Sigmoid colon (tissue), 6 donors: ENCODE measurements at regions not wholly inside any gene's neighbourhood (a gene's known extent, or its start where the extent isn't known, plus 50 kb on each side); places are given as distances from the start of the nearest gene placed in this dataset.
A peak's percentile ranks its signal among the peaks of the same experiment; 100 is the strongest.

Source experiments
- DNase-seq: peaks from one replicate; pipeline ENCODE4 v3.0.0-alpha.2; 2019
- H3K27ac ChIP-seq, 4 donors: fragments of 200-600 bp; sonication (generic); one replicate each; pipeline ENCODE4 v1.5.1; 2016 to 2019; ENCODE audit warnings: mild to moderate bottlenecking in 1 of 4
- H3K27me3 ChIP-seq, 3 donors: fragments of 200-600 bp; sonication (generic); one replicate each; pipeline ENCODE4 v1.5.1; 2019; ENCODE audit warnings: mild to moderate bottlenecking in 1 of 3
- H3K36me3 ChIP-seq, 4 donors: fragments of 200-600 bp; sonication (generic); one replicate each; pipeline ENCODE4 v1.5.1; 2016 to 2019
- H3K4me1 ChIP-seq, 4 donors: fragments of 200-600 bp; sonication (generic); one replicate each; pipeline ENCODE4 v1.5.1; 2017 to 2019
- H3K4me3 ChIP-seq, 4 donors: fragments of 200-600 bp; sonication (generic); one replicate each; pipeline ENCODE4 v1.5.1; 2017 to 2019; ENCODE audit warnings: mild to moderate bottlenecking in 2 of 4, moderate library complexity in 1 of 4
- H3K9me3 ChIP-seq, 4 donors: fragments of 200-600 bp in 3 of 4; sonication (generic) in 3 of 4; one replicate each; pipeline versions ENCODE4 v1.5.1 to v1.6.1; 2013 to 2019
- CTCF ChIP-seq, 4 experiments: fragments of 450-650 bp in 3 of 4; fragments of 200-600 bp in 1 of 4; IDR thresholded peaks; one replicate each; pipeline ENCODE4 v1.5.1; 2016 to 2019; ENCODE audit warnings: antibody characterized with exemption in 4 of 4, mild to moderate bottlenecking in 3 of 4, moderate library complexity in 2 of 4
- EP300 ChIP-seq, 4 donors: sonication (generic); formaldehyde crosslinking; IDR thresholded peaks; one replicate each; pipeline ENCODE4 v1.6.1; 2017; ENCODE audit warnings: antibody characterized with exemption in 4 of 4
- POLR2A ChIP-seq, 2 donors: fragments of 450-650 bp; IDR thresholded peaks; one replicate each; pipeline ENCODE4 v1.6.1; 2016; ENCODE audit warnings: antibody characterized with exemption in 2 of 2, mild to moderate bottlenecking in 2 of 2, moderate library complexity in 2 of 2
- POLR2AphosphoS5 ChIP-seq, 4 donors: sonication (generic); formaldehyde crosslinking; IDR thresholded peaks; one replicate each; pipeline ENCODE4 v1.6.1; 2017; ENCODE audit warnings: antibody characterized with exemption in 4 of 4
- WGBS, 2 donors: extraction: QIAGEN DNeasy Blood & Tissue Kit; methylation state at CpG; one replicate each; pipeline ENCODE4 v1.1.7; 2013; 5-methylcytosine and 5-hydroxymethylcytosine counted together
- intact Hi-C: fragments of 100-400 bp; cut with DNase I; formaldehyde crosslinking; loops from one replicate; pipeline ENCODE4 v1.15.1; 2023
- donor health status: healthy with polysubstance abuse.
- donor health status: healthy.

- no peaks in the 10 kb centered on the region for H3K9me3 ChIP-seq
- WGBS, 2 donors = 34 to 62% methylated on average over 5 of the region's 5 CpGs
- intact Hi-C loops = loop anchor here (5.0 to 10.0 kb wide), 5 partner anchors 134 to 1261 kb away; no protein-coding TSS in a partner anchor
- DNase-seq = no peak
- TF ChIP-seq CTCF (IDR thresholded peaks at IDR 0.05) (peak; percentile 40 to 71 (median 50)), EP300 (IDR thresholded peaks at IDR 0.05) (no peak)
- H3K36me3 ChIP-seq = no peaks in the 10 kb centered on the region
- H3K27me3 ChIP-seq = no peaks in the 10 kb centered on the region
- no peak overlapping the region for H3K4me3 ChIP-seq
- H3K27ac ChIP-seq = peak overlapping the region in 1 of 4 donors; percentile 20
- H3K4me1 ChIP-seq = peaks cover 0 to 52% (median 25%) of the 10 kb centered on the region in 4 donors
Measured at GRCh38 chr3:148075771-148076716, 621.7 kb upstream of the AGTR1 start.

- no peak for TF ChIP-seq EP300 (IDR thresholded peaks at IDR 0.05)
- peak in 2 of 4 experiments; percentile 31 to 37 for TF ChIP-seq CTCF (IDR thresholded peaks at IDR 0.05)
- TF ChIP-seq POLR2A (IDR thresholded peaks at IDR 0.05) = no peak
- no peak for TF ChIP-seq POLR2AphosphoS5 (IDR thresholded peaks at IDR 0.05)
- no peak for DNase-seq
- WGBS, 2 donors = 5 to 23% methylated on average over 1 of the region's 1 CpG
- H3K36me3 ChIP-seq = no peaks in the 10 kb centered on the region
- no peaks in the 10 kb centered on the region for H3K9me3 ChIP-seq
- H3K27me3 ChIP-seq = no peaks in the 10 kb centered on the region
- peak overlapping the region in 2 of 4 donors; percentile 17 to 64 for H3K27ac ChIP-seq
- intact Hi-C loops = loop anchor here (5.0 to 10.0 kb wide), 5 partner anchors 135 to 1263 kb away; no protein-coding TSS in a partner anchor
- H3K4me3 ChIP-seq = no peak overlapping the region
- H3K4me1 ChIP-seq = peaks cover 0 to 52% (median 25%) of the 10 kb centered on the region in 4 donors
Measured at GRCh38 chr3:148077318-148077923, 620.3 kb upstream of the AGTR1 start.

GRCh38 chr3:148077965-148078364 lies 619.7 kb upstream of the AGTR1 start:
- no peak overlapping the region for H3K4me3 ChIP-seq
- intact Hi-C loops = loop anchor here (5.0 to 10.0 kb wide), 5 partner anchors 136 to 1263 kb away; no protein-coding TSS in a partner anchor
- peak overlapping the region in 2 of 4 donors; percentile 17 to 64 for H3K27ac ChIP-seq
- H3K36me3 ChIP-seq = no peaks in the 10 kb centered on the region
- WGBS, 2 donors = 65 to 72% methylated on average over 2 of the region's 2 CpGs
- H3K4me1 ChIP-seq = peaks cover 0 to 52% (median 25%) of the 10 kb centered on the region in 4 donors
- TF ChIP-seq POLR2AphosphoS5 (IDR thresholded peaks at IDR 0.05) = no peak
- TF ChIP-seq POLR2A (IDR thresholded peaks at IDR 0.05) = no peak
- no peak for TF ChIP-seq EP300 (IDR thresholded peaks at IDR 0.05)
- no peak for TF ChIP-seq CTCF (IDR thresholded peaks at IDR 0.05)
- H3K9me3 ChIP-seq = no peaks in the 10 kb centered on the region
- H3K27me3 ChIP-seq = no peaks in the 10 kb centered on the region
- no peak for DNase-seq

GRCh38 chr3:148078658-148079057 lies 619.0 kb upstream of the AGTR1 start:
- TF ChIP-seq POLR2A (IDR thresholded peaks at IDR 0.05) (no peak), EP300 (IDR thresholded peaks at IDR 0.05) (no peak), CTCF (IDR thresholded peaks at IDR 0.05) (no peak), POLR2AphosphoS5 (IDR thresholded peaks at IDR 0.05) (no peak)
- no peaks in the 10 kb centered on the region for H3K27me3 ChIP-seq
- no peaks in the 10 kb centered on the region for H3K9me3 ChIP-seq
- H3K27ac ChIP-seq = peak overlapping the region in 3 of 4 donors; percentile 30 to 64 (median 35)
- H3K4me1 ChIP-seq = peaks cover 0 to 50% (median 22%) of the 10 kb centered on the region in 4 donors
- no peak for DNase-seq
- H3K4me3 ChIP-seq = no peak overlapping the region
- intact Hi-C loops = loop anchor here (5.0 to 10.0 kb wide), 5 partner anchors 136 to 1264 kb away; no protein-coding TSS in a partner anchor
- no peaks in the 10 kb centered on the region for H3K36me3 ChIP-seq
